CD4-positive, CD25-positive, alpha-beta regulatory T cell (primary cell): ENCODE measurements at regions not wholly inside any gene's neighbourhood (a gene's known extent, or its start where the extent isn't known, plus 50 kb on each side); places are given as distances from the start of the nearest gene placed in this dataset.

ENCODE experiments used
- ATAC-seq, 2 donors: fragments of 150-1000 bp; cut with Tn5 transposase; one replicate each; pipeline ENCODE4 v1.10.0; 2021; ENCODE audit warnings: low read depth in 2 of 2, moderate number of reproducible peaks in 2 of 2, moderate library complexity in 1 of 2
- DNase-seq, 3 donors: peaks; one replicate each; pipeline versions ENCODE4 v3.0.0 to v3.0.0-alpha.2; 2012 to 2022; ENCODE audit warnings: mixed read lengths in 1 of 3
- H3K27ac ChIP-seq: one replicate; pipeline ENCODE4 v1.7.0; 2013; ENCODE audit warnings: mild to moderate bottlenecking, low read length; ENCODE audit not compliant: insufficient read depth, poor library complexity, severe bottlenecking
- H3K27me3 ChIP-seq: one replicate; pipeline ENCODE4 v1.7.0; 2013; ENCODE audit warnings: low read length; ENCODE audit not compliant: control insufficient read depth, insufficient read depth
- H3K36me3 ChIP-seq: one replicate; pipeline ENCODE4 v1.7.0; 2013; ENCODE audit warnings: mild to moderate bottlenecking, low read length, moderate library complexity; ENCODE audit not compliant: control insufficient read depth, insufficient read depth
- H3K4me1 ChIP-seq: 2 replicates; pipeline ENCODE4 v1.7.0; 2013; ENCODE audit warnings: mild to moderate bottlenecking, low read length; ENCODE audit not compliant: insufficient read depth, control insufficient read depth, poor library complexity, severe bottlenecking
- H3K4me3 ChIP-seq: one replicate; pipeline ENCODE4 v1.7.0; 2013; ENCODE audit warnings: low read depth, mild to moderate bottlenecking, low read length, moderate library complexity
- H3K9me3 ChIP-seq, 2 experiments: 1 replicate in 1 of 2; 2 replicates in 1 of 2; pipeline ENCODE4 v1.7.0; 2013; ENCODE audit warnings: low read length in 2 of 2, mild to moderate bottlenecking in 1 of 2, moderate library complexity in 1 of 2; ENCODE audit not compliant: control insufficient read depth in 2 of 2
- H3K27ac Mint-ChIP-seq, 3 donors: one replicate each; pipeline ENCODE4 v1.8.0; 2020 to 2022; ENCODE audit warnings: mild to moderate bottlenecking in 3 of 3, mixed read lengths in 3 of 3, moderate library complexity in 2 of 3
- H3K27me3 Mint-ChIP-seq: one replicate; pipeline ENCODE4 v1.8.0; 2022; ENCODE audit warnings: mild to moderate bottlenecking, mixed read lengths
- H3K36me3 Mint-ChIP-seq: one replicate; pipeline ENCODE4 v1.8.0; 2020; ENCODE audit warnings: mixed read lengths
- H3K4me1 Mint-ChIP-seq, 4 donors: one replicate each; pipeline ENCODE4 v1.8.0; 2020 to 2022; ENCODE audit warnings: mixed read lengths in 4 of 4, mild to moderate bottlenecking in 1 of 4
- H3K4me3 Mint-ChIP-seq, 4 donors: one replicate each; pipeline ENCODE4 v1.8.0; 2020 to 2022; ENCODE audit warnings: mild to moderate bottlenecking in 4 of 4, mixed read lengths in 4 of 4, moderate library complexity in 3 of 4
- H3K9me3 Mint-ChIP-seq, 7 donors: one replicate each; pipeline ENCODE4 v1.8.0; 2020 to 2022; ENCODE audit warnings: mixed read lengths in 7 of 7, mild to moderate bottlenecking in 3 of 7, moderate library complexity in 2 of 7

GRCh38 chr5:34519489-34520220, 136.5 kb upstream of the RAI14 start:
- no peaks in the 10 kb centered on the region for H3K27me3 ChIP-seq
- H3K4me3 ChIP-seq: no peak overlapping the region
- ATAC-seq (no peak), DNase-seq (no peak)
- H3K4me1 ChIP-seq: no peaks in the 10 kb centered on the region
- peaks cover 21% of the 10 kb centered on the region for H3K27me3 Mint-ChIP-seq
- peaks cover 0 to 6% (median 0%) of the 10 kb centered on the region in 4 donors for H3K4me1 Mint-ChIP-seq
- no peaks in the 10 kb centered on the region for H3K36me3 Mint-ChIP-seq
- H3K27ac ChIP-seq: no peak overlapping the region
- no peaks in the 10 kb centered on the region for H3K36me3 ChIP-seq
- H3K27ac Mint-ChIP-seq: no peak overlapping the region
- H3K9me3 Mint-ChIP-seq: peaks cover 0 to 2% (median 0%) of the 10 kb centered on the region in 7 donors
- no peaks in the 10 kb centered on the region for H3K9me3 ChIP-seq
- no peak overlapping the region for H3K4me3 Mint-ChIP-seq

GRCh38 chr5:34521628-34522290, 134.4 kb upstream of the RAI14 start:
- H3K4me1 Mint-ChIP-seq: peaks cover 0 to 6% (median 0%) of the 10 kb centered on the region in 4 donors
- no peak overlapping the region for H3K4me3 ChIP-seq

GRCh38 chr5:34522599-34523386, 133.3 kb upstream of the RAI14 start:
- no peaks in the 10 kb centered on the region for H3K9me3 ChIP-seq
- Mint-ChIP-seq H3K36me3 (no peaks in the 10 kb centered on the region), H3K4me1 (peaks cover 0 to 6% (median 0%) of the 10 kb centered on the region in 4 donors), H3K27ac (no peak overlapping the region), H3K4me3 (no peak overlapping the region), H3K27me3 (peaks cover 9% of the 10 kb centered on the region), H3K9me3 (no peaks in the 10 kb centered on the region)
- H3K4me3 ChIP-seq: peak overlapping the region; percentile 27
- ATAC-seq (peak; percentile 50 to 60), DNase-seq (peak; percentile 6 to 66 (median 32))
- no peak overlapping the region for H3K27ac ChIP-seq
- no peaks in the 10 kb centered on the region for H3K36me3 ChIP-seq
- H3K27me3 ChIP-seq: no peaks in the 10 kb centered on the region
- no peaks in the 10 kb centered on the region for H3K4me1 ChIP-seq

More at GRCh38 chr5:34521628-34522290, 134.4 kb upstream of the RAI14 start:
- no peak overlapping the region for H3K4me3 Mint-ChIP-seq
- H3K27ac ChIP-seq: no peak overlapping the region
- DNase-seq: no peak
- no peaks in the 10 kb centered on the region for H3K27me3 ChIP-seq
- ATAC-seq: no peak
- no peaks in the 10 kb centered on the region for H3K9me3 ChIP-seq
- H3K27ac Mint-ChIP-seq: peak overlapping the region in 1 of 3 donors; percentile 39
- H3K36me3 Mint-ChIP-seq: no peaks in the 10 kb centered on the region
- peaks cover 18% of the 10 kb centered on the region for H3K27me3 Mint-ChIP-seq
- no peaks in the 10 kb centered on the region for H3K4me1 ChIP-seq
- no peaks in the 10 kb centered on the region for H3K36me3 ChIP-seq
- H3K9me3 Mint-ChIP-seq: peaks cover 0 to 1% (median 0%) of the 10 kb centered on the region in 7 donors

GRCh38 chr5:34523387-34523726, 132.8 kb upstream of the RAI14 start:
- no peaks in the 10 kb centered on the region for H3K4me1 ChIP-seq
- H3K36me3 Mint-ChIP-seq: no peaks in the 10 kb centered on the region
- no peaks in the 10 kb centered on the region for H3K9me3 ChIP-seq
- H3K36me3 ChIP-seq: no peaks in the 10 kb centered on the region
- DNase-seq: no peak
- no peak overlapping the region for H3K27ac Mint-ChIP-seq
- ATAC-seq: no peak
- H3K4me1 Mint-ChIP-seq: peaks cover 0 to 6% (median 0%) of the 10 kb centered on the region in 4 donors
- H3K27me3 Mint-ChIP-seq: peaks cover 5% of the 10 kb centered on the region
- H3K27me3 ChIP-seq: no peaks in the 10 kb centered on the region
- H3K9me3 Mint-ChIP-seq: no peaks in the 10 kb centered on the region
- H3K27ac ChIP-seq: no peak overlapping the region
- H3K4me3 ChIP-seq: peak overlapping the region; percentile 27
- no peak overlapping the region for H3K4me3 Mint-ChIP-seq

- Mint-ChIP-seq H3K9me3 (no peaks in the 10 kb centered on the region), H3K36me3 (no peaks in the 10 kb centered on the region), H3K4me1 (peaks cover 0 to 6% (median 0%) of the 10 kb centered on the region in 4 donors), H3K27me3 (peaks cover 4% of the 10 kb centered on the region), H3K27ac (no peak overlapping the region), H3K4me3 (no peak overlapping the region)
- Histone ChIP-seq H3K27me3 (no peaks in the 10 kb centered on the region), H3K36me3 (no peaks in the 10 kb centered on the region), H3K9me3 (no peaks in the 10 kb centered on the region), H3K4me1 (no peaks in the 10 kb centered on the region), H3K4me3 (no peak overlapping the region), H3K27ac (no peak overlapping the region)
- ATAC-seq (no peak), DNase-seq (no peak)
Measured at GRCh38 chr5:34524123-34524522, 132.0 kb upstream of the RAI14 start.

- Histone ChIP-seq H3K4me3 (no peak overlapping the region), H3K27me3 (no peaks in the 10 kb centered on the region), H3K27ac (no peak overlapping the region), H3K4me1 (no peaks in the 10 kb centered on the region), H3K9me3 (no peaks in the 10 kb centered on the region), H3K36me3 (no peaks in the 10 kb centered on the region)
- DNase-seq: no peak
- H3K27me3 Mint-ChIP-seq: peaks cover 4% of the 10 kb centered on the region
- H3K36me3 Mint-ChIP-seq: no peaks in the 10 kb centered on the region
- no peaks in the 10 kb centered on the region for H3K9me3 Mint-ChIP-seq
- H3K4me3 Mint-ChIP-seq: no peak overlapping the region
- ATAC-seq: no peak
- H3K27ac Mint-ChIP-seq: no peak overlapping the region
- peaks cover 0 to 6% (median 0%) of the 10 kb centered on the region in 4 donors for H3K4me1 Mint-ChIP-seq
Measured at GRCh38 chr5:34525761-34526160, 130.4 kb upstream of the RAI14 start.

GRCh38 chr5:34526682-34527305, 129.3 kb upstream of the RAI14 start:
- ATAC-seq: no peak
- Histone ChIP-seq H3K9me3 (no peaks in the 10 kb centered on the region), H3K4me1 (no peaks in the 10 kb centered on the region), H3K4me3 (no peak overlapping the region), H3K27ac (no peak overlapping the region), H3K36me3 (no peaks in the 10 kb centered on the region), H3K27me3 (no peaks in the 10 kb centered on the region)
- Mint-ChIP-seq H3K9me3 (no peaks in the 10 kb centered on the region), H3K4me3 (no peak overlapping the region), H3K4me1 (peaks cover 0 to 6% (median 0%) of the 10 kb centered on the region in 4 donors), H3K27me3 (peaks cover 4% of the 10 kb centered on the region), H3K36me3 (no peaks in the 10 kb centered on the region), H3K27ac (no peak overlapping the region)
- no peak for DNase-seq
